ENCODE measurements at regions not wholly inside any gene's neighbourhood (a gene's known extent, or its start where the extent isn't known, plus 50 kb on each side); places are given as distances from the start of the nearest gene placed in this dataset.

DNA sequence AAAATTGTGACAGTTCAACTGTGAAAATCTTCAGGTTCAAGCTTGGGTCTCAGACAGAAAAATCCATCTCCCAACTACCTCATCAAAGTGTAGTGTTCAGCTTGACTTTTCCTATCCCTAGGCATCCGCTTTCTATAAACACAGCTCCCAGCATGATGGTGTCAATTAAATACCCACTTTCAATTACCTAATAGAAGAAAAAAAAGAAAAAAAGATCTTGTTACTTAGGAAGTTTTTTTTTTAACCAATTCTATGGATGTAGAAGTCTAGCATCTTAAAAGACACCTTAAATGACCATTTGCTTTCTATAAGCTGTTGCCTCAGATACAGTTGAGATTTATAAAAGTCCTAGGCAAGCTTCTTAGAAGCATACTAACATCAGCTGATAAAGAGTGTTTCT lies 244.1 kb upstream of the MTNR1B start:
- no peak for TF ChIP-seq EZH2 (IDR thresholded peaks at IDR 0.05; ENCODE audit: insufficient read depth, poor library complexity, severe bottlenecking)
- no peak for TF ChIP-seq EZH2phosphoT487 (IDR thresholded peaks at IDR 0.05; ENCODE audit: insufficient read depth, low read depth)

Measured in GM23248 (cell line).